ENCODE measurements at regions not wholly inside any gene's neighbourhood (a gene's known extent, or its start where the extent isn't known, plus 50 kb on each side); places are given as distances from the start of the nearest gene placed in this dataset.
"Not testable (repeated sequence)": the region's sequence is repeated elsewhere in the genome, so short reads cannot be mapped to it uniquely, and the experiment has no call there.

GRCh38 chr11:92109466-92109865 is 115.2 kb upstream of the FAT3 start:
- no peak for DNase-seq

- DNase-seq = no peak
Observed at GRCh38 chr11:92107331-92107730, 117.3 kb upstream of the FAT3 start.

GRCh38 chr11:92104349-92104748 is 120.3 kb upstream of the FAT3 start:
- DNase-seq = no peak

- DNase-seq = no peak
Observed at GRCh38 chr11:92101920-92102319, 122.7 kb upstream of the FAT3 start.

GRCh38 chr11:92099183-92099582 is 125.4 kb upstream of the FAT3 start:
- no peak for DNase-seq

GRCh38 chr11:92098172-92098571 is 126.4 kb upstream of the FAT3 start:
- DNase-seq = no peak

GRCh38 chr11:92087725-92088537 is 136.7 kb upstream of the FAT3 start:
- DNase-seq = no peak

GRCh38 chr11:92083123-92083522 is 141.5 kb upstream of the FAT3 start:
- no peak for DNase-seq

GRCh38 chr11:92082652-92083051 is 142.0 kb upstream of the FAT3 start:
- no peak for DNase-seq

- DNase-seq = not testable (repeated sequence)
Observed at GRCh38 chr11:92074498-92074897, 150.1 kb upstream of the FAT3 start.

GRCh38 chr11:92071660-92072059 is 153.0 kb upstream of the FAT3 start:
- no peak for DNase-seq

GRCh38 chr11:92070026-92070889 is 154.4 kb upstream of the FAT3 start:
- DNase-seq = no peak

- DNase-seq = no peak
Observed at GRCh38 chr11:92067016-92067415, 157.6 kb upstream of the FAT3 start.

GRCh38 chr11:92061456-92062062 is 163.1 kb upstream of the FAT3 start:
- DNase-seq = no peak

- no peak for DNase-seq
Observed at GRCh38 chr11:92057849-92058442, 166.7 kb upstream of the FAT3 start.

GRCh38 chr11:92053216-92053615 is 171.4 kb upstream of the FAT3 start:
- peak; percentile 53 for DNase-seq

- no peak for DNase-seq
Observed at GRCh38 chr11:92050305-92050704, 174.3 kb upstream of the FAT3 start.

GRCh38 chr11:92048415-92048814 is 176.2 kb upstream of the FAT3 start:
- no peak for DNase-seq

GRCh38 chr11:92046103-92046502 is 178.5 kb upstream of the FAT3 start:
- DNase-seq = no peak

GRCh38 chr11:92045301-92045700 is 179.3 kb upstream of the FAT3 start:
- DNase-seq = no peak

- no peak for DNase-seq
Observed at GRCh38 chr11:92035488-92035887, 189.1 kb upstream of the FAT3 start.

- not testable (repeated sequence) for DNase-seq
Observed at GRCh38 chr11:92027136-92027535, 197.5 kb upstream of the FAT3 start.

- no peak for DNase-seq
Observed at GRCh38 chr11:92026664-92027063, 198.0 kb upstream of the FAT3 start.
